Activated CD8-positive, alpha-beta memory T cell treated with anti-CD3 and anti-CD28 coated beads, Interleukin-2, amount 50 U/mL, for 24 hours (primary cell): ENCODE measurements at regions not wholly inside any gene's neighbourhood (a gene's known extent, or its start where the extent isn't known, plus 50 kb on each side); places are given as distances from the start of the nearest gene placed in this dataset.
"Not testable (repeated sequence)": the region's sequence is repeated elsewhere in the genome, so short reads cannot be mapped to it uniquely, and the experiment has no call there.

ENCODE experiments used
- DNase-seq: peaks from one replicate; pipeline ENCODE4 v3.0.0-alpha.2; 2020; ENCODE audit errors: extremely low read depth

DNA sequence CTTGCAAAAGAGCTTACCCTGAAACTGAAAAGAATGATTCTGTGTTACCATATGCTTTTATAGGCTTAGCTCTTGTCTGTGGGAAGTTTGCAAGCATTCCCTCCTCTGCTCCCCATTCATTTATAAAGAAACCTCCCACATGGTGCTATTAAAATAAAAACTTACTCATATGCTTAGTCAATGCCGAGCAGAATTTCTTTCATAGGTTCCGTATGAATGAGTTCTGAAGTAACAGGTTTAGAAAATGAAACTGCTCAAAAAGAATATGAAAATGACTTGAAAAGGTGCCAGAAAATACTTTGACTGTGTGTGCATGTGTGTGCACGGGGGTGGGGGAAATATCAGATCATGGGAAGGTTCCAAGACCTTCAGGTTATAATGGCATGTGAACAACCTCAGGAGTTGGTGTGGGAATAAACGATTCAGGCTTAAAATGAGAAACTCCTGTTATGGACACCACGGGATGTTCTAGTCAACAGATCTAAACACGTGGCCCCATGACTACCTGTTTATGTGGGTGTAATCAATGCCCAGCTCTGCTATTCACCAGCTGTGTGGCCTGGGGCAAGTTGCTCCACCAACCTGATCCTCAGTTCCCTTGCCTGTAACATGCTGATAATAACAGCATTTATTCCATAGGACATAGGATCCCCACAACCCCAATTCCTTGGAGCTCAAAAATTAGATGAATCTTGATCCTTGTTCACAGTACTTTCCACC is 293.7 kb upstream of the PLGLB1 start:
- DNase-seq, result not testable (repeated sequence)

DNA sequence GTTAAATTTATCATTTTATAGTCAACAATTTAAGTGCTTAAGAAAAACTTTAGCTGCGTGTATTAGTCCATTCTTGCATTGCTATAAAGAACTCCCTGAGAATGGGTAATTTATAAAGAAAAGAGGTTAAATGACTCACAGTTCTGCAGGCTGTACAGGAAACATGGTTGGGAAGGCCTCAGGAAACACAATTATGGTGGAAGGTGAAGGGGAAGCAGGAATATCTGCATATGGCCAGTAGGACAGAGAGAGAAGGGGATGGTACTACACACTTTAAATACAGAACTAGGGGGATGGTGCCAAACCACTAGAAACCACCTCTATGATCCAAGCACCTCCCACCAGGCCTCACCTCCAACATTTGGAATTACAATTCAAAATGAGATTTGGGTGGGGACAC is 295.5 kb upstream of the PLGLB1 start:
- not testable (repeated sequence) for DNase-seq

- DNase-seq, result not testable (repeated sequence)
Observed at GRCh38 chr2:87318814-87319491, 297.3 kb upstream of the PLGLB1 start.

- not testable (repeated sequence) for DNase-seq
Observed at GRCh38 chr2:87319705-87320104, 298.1 kb upstream of the PLGLB1 start.

GRCh38 chr2:87321201-87321600 is 299.6 kb upstream of the PLGLB1 start:
- DNase-seq, result not testable (repeated sequence)

DNA sequence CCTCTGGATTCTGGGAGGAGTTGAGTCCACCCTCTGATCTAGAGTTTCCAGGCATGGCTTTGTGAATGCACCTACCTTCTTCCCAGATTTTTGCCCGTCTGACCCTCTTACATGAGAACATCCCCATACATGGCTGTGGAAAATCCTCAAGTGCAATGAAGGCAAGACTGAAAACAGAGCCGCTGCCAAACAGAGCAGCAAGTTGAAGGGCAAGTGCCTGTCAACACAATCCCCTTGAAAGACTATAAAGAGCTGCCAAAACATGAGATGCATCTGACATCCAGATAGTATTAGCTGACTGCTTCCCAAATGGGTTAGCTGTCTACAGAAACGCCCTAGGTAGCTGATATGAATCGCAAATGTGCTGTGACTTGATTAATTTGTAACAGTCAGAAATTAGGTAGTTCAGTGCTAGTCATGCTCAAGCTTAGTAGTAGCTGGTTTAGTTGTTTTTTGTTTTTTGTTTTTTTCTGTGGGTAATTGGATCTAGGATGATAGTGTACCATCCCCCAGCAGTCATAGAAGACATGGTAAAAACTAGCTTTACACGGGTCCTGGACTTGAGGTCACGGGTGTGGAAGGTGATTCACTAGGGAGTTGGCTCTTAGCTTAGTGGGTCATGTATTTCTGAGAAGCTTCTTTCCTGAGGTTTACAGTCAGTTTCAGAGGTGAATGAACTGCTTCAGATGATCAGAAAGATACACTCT is 302.8 kb upstream of the PLGLB1 start:
- not testable (repeated sequence) for DNase-seq

DNA sequence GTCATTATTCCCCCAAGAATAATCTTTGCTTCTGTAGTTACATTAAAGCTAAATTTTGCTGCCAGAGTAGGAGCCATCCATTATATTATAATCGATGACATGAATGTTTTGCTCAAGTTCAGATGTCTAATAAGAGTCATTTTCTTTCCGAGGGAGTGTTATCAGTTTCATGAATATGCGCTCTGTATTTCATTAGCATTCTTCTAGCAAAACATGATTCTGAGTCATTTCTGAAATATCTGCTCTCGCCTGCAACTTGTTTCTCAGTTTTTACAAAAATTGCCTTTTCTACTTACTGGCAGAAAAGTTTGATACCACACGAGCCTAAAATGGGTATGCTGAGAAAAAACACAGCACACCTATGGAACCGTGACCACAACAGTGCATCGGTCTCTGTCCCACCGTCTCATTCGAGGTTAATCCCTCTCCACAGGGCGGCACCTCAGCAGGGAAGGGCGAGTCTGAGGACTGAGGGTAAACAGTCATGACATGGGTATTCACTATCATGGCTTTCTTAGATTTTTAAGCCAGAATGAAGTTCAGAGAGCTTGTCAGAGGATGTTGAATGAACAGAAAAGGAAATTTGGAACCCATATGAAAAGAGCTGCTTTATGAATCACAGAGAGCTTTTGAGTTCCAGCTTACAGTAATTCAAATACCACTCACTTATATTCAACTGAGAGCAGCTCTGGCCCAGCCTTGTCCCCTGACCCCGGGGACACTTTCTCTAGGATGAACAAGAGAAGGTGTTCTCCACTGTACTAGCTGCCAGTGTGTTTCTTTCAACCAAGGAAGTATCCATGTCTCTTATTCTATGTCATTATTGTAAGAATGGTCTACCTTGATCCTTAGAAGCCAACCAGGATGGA is 303.6 kb upstream of the PLGLB1 start:
- not testable (repeated sequence) for DNase-seq

GRCh38 chr2:87325911-87326294 is 304.3 kb upstream of the PLGLB1 start:
- DNase-seq, result not testable (repeated sequence)

GRCh38 chr2:87326754-87327153 is 305.1 kb upstream of the PLGLB1 start:
- not testable (repeated sequence) for DNase-seq

DNA sequence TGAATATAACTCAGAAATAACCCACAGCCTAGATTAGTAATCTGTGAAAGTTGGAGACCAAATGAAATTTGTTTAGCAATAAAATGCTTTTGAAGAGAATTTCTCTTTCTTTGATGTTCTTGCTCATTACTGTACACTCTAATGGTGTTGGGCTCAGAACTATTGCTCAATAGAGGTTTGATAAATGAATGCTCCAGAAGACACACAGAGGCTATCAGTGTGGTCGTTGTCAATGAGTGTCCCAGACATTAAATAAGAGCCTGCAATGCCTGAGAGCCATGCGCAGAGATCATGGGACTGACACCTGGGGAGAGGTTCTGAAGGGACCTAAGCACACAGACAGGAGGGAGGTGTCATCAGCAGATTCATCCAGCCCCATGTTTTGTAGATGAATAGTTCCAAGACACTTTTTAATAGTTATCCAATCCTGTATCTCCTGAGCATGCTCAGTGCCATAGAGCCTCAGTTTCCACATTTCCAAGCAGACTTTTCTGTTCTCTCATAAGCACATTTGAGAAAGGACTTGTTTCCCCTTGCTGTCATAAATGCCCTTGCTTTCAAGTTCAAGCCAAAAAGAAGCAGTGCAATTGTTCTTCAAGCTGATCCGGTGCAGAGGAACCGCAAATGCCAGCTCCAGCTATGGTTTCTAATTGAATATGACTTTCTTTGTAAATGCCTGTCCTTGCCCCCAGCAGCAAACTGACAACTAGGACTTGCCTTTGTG is 306.2 kb upstream of the PLGLB1 start:
- DNase-seq, result not testable (repeated sequence)

DNA sequence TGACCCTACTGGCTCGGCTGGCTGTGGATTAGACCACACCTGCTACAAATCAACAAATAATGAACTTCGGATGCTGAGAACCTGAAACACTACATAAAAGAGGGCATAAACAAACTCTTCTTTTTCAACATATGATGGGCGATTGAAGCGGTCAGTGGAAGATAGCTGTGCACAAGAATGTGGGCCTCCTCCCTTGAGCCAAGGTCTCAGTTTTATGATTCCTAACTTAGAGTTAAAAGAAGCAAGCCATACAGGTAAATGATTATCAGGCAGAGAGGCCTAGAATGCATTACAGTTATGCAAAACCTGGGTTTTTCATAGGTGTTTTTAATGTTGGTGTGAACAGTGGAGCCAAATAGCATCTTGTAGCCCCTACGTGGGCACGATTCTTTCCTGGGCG is 307.9 kb upstream of the PLGLB1 start:
- DNase-seq, result not testable (repeated sequence)

DNA sequence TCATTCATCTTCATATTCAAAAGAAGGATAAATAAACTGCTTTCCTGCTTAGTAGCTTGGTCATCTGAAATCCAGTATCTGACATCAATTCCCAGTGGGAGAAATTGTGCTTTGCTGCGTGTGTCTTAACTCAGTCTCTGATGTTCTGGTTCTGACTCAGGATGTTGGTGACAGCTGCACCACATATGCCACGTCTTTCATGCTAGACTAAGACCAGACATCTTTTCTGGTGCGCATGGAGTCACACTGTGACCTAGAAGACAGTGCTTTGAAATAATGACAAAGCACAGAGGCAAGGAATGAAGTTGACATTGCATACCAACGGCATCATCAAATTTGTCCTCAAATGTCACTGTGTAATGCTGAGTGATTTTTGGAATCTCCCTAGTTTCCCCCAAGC is 308.8 kb upstream of the PLGLB1 start:
- DNase-seq, result not testable (repeated sequence)

GRCh38 chr2:87331940-87332583 is 310.4 kb upstream of the PLGLB1 start:
- DNase-seq, result not testable (repeated sequence)

- DNase-seq, result not testable (repeated sequence)
Observed at GRCh38 chr2:87334888-87335287, 313.2 kb upstream of the PLGLB1 start.

- not testable (repeated sequence) for DNase-seq
Observed at GRCh38 chr2:87338998-87339397, 317.4 kb upstream of the PLGLB1 start.

GRCh38 chr2:87341601-87342014 is 320.0 kb upstream of the PLGLB1 start:
- DNase-seq, result peak; percentile 5

GRCh38 chr2:87342175-87342574 is 320.5 kb upstream of the PLGLB1 start:
- not testable (repeated sequence) for DNase-seq

GRCh38 chr2:87343347-87343746 is 321.7 kb upstream of the PLGLB1 start:
- DNase-seq, result not testable (repeated sequence)

GRCh38 chr2:87345283-87345682 is 323.6 kb upstream of the PLGLB1 start:
- DNase-seq, result not testable (repeated sequence)

DNA sequence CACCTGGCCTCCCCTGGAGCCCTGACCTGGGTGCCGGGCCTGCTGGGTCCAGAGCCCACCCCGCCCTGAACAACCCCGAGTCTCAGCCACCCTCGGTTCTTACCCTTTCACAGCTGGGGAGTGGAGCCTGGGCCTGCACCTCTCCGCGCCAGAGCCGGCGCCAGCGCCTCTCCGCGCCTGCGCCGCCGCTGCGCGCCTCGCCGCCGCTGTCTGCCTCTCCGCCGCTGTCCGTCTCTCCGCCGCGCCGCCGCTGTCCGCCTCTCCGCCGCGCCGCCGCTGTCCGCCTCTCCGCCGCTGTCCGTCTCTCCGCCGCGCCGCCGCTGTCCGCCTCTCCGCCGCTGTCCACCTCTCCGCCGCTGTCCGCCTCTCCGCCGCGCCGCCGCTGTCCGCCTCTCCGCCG is 326.9 kb upstream of the PLGLB1 start:
- DNase-seq, result not testable (repeated sequence)
